ENCODE measurements at regions not wholly inside any gene's neighbourhood (a gene's known extent, or its start where the extent isn't known, plus 50 kb on each side); places are given as distances from the start of the nearest gene placed in this dataset.
"Not testable (repeated sequence)": the region's sequence is repeated elsewhere in the genome, so short reads cannot be mapped to it uniquely, and the experiment has no call there.

DNA sequence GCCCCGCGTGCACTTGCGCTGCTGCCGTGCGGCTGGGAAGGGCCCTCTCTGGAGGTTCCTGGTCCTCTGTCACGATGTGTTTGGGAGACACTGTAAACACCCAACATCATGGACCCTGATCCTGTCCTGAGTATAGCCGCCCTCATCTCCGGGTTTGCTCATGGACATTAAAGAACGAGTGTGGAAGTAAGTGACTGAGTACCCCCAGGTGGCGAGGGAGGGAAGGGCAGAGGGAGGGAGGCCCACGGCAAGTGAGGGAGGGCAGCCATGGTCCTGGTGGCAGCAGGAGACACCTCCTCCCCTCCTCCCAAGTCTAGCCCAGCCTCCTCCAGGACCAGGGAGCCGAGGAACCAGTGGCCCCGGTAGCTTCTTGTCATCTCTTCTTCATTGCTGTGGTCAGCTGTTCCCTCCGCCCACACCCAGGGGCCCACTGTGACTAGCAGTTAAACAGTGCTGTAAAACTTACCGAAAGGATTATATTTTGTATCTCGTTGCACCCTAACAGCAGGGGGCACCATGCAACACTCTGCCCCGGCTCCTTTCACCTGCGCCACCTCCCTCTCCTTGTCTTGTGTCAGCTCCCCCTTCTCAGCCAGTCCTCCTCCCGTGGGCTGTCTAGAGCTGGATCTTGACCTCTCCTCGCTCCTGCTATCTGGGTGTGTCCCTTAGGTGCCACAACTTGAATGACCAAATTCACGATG is 566.5 kb upstream of the B3GAT1 start:
- no peak for DNase-seq (ENCODE audit: low read depth)

DNA sequence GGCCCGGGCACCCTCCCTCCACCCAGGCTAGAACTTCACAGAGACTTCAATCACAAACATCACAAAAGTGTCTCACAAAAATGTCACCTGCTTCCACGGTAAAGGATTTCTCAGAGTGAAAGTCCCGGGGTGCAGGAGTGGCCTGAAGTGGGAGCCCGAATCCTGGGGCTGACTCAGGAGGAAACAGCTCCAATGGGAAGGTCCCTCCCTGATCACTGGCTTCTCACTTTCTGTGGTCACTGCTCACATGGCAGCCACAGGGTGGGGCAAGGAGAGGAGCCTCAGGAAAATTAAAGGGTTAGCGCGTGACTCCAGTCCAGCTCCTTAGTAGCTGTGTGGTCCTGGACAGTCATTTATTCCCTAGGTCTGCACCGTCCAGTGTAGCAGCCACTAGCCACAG is 564.5 kb upstream of the B3GAT1 start:
- DNase-seq (ENCODE audit: low read depth): no peak

DNA sequence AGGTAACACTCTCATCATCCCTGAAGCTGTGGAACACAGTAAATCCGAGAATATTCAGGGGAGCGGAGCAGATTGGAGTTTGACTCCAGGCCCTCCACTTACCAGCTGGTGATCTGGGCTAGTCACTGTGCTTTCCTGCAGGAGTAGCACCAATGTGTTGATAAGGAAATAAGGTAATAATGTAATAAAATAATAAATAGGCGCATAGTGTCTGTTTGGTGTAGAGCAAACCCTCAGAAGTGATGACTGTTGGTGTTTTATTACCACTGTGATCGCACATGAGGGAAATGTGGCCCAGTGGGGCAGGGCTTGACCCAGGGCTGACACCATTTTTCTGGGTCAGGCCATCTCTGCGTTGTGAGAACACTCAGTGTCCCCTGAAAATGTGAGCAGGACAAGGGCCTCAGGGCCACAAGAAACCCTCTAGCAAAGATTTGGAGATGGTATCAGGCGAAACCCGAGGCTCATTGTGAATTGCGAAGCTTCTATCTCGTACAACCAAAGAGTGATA is 563.9 kb upstream of the B3GAT1 start:
- DNase-seq (ENCODE audit: low read depth): no peak

DNA sequence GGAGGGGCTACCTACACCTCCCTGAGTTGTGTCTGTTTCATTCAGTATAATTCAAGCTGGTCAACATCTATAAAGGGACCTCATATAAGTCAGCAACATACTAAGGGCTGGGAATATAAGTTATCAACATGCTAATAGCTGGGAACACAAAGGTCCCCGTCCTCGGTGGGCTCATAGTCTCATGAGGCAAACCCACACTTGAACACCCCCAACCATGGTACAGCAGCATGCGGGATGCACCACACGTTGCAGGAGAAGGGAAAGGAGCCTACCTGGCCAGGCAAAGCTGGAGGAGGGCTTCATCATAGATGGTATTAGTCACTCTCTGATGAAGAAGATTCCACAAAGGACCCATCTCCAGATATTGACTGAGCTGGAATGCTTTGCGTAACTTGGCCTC is 561.8 kb upstream of the B3GAT1 start:
- DNase-seq (ENCODE audit: low read depth): no peak

DNA sequence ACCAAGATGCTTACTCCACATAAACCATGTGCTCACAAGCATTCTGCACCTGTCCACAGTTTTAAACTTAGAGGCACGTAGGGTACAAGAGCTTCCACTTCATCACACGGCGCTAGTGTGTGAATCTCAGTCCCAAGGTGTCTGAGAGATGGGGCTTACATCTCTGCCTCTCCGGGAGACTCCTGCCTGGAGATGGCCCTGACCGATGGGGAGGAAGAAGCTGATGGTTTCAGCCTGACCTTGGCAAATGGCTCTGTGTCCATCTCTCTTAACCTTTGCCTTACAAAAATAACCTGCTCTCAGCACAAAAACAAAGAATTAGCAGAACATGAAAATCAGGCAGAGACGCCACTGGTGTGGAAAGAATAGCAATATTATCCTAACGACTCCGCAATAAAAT is 559.3 kb upstream of the B3GAT1 start:
- DNase-seq (ENCODE audit: low read depth): no peak

DNA sequence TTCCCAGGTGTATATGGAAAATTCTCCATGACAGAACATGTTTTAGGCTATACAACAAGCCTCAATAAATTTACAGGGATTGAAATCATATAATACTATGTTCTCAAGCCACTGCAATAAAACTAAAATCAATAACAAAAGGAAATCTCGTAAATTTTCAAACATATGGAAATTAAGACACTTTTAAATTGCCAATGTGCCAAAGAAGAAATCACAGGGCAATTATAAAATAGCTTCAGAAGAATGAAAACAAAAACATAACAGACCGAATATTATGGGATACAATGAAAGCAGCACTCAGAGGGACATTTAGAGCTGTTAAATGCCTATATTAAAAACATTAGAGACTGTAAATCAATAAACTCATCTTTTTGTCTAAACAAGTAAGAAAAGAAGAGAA is 555.7 kb upstream of the B3GAT1 start:
- no peak for DNase-seq (ENCODE audit: low read depth)

DNA sequence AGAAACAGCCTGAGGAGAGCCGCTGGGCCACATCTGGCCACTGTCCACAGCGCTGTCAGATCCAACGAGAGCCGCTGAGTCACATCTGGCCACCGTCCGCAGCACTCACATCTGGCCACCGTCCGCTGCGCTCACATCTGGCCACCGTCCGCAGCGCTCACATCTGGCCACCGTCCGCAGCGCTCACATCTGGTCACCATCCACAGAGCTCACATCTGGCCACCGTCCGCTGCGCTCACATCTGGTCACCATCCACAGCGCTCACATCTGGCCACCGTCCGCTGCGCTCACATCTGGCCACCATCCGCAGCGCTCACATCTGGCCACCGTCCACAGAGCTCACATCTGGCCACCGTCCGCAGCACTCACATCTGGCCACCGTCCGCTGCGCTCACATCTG is 549.3 kb upstream of the B3GAT1 start:
- not testable (repeated sequence) for DNase-seq (ENCODE audit: low read depth)

DNA sequence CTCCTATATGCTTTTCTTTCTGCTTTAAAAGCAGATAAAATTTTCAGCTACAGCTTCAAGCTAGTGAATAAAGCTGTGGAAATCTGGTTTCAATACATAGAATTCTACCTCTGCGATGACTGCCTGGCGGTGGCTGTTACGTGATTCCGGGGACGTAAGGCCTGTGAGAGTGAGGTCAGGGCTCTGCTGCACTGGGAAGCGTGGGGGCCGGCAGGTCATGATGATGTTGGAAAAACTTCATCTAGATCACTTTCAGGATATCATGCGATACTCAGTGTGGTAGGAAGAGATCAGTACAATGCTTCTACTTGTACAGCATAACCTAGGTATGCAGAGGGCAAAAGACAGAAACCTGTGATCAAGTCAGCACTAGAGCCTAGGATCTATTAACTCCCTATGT is 546.8 kb upstream of the B3GAT1 start:
- no peak for DNase-seq (ENCODE audit: low read depth)

DNA sequence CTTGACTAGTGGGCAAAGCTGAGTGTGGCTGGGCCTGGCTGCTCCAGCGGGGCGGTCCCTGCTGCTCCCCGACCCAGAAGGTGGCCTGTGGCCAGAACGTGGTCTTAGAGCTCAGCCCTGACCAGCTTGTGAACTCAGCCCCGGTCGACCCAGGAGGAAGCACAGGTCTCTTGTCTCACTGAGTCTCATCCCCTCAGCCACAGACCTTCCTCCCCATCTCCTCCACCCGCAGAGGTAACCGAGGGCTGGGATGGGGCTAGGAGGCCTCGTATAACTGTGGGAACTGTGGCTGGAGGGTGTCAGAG is 546.2 kb upstream of the B3GAT1 start:
- DNase-seq (ENCODE audit: low read depth): no peak

DNA sequence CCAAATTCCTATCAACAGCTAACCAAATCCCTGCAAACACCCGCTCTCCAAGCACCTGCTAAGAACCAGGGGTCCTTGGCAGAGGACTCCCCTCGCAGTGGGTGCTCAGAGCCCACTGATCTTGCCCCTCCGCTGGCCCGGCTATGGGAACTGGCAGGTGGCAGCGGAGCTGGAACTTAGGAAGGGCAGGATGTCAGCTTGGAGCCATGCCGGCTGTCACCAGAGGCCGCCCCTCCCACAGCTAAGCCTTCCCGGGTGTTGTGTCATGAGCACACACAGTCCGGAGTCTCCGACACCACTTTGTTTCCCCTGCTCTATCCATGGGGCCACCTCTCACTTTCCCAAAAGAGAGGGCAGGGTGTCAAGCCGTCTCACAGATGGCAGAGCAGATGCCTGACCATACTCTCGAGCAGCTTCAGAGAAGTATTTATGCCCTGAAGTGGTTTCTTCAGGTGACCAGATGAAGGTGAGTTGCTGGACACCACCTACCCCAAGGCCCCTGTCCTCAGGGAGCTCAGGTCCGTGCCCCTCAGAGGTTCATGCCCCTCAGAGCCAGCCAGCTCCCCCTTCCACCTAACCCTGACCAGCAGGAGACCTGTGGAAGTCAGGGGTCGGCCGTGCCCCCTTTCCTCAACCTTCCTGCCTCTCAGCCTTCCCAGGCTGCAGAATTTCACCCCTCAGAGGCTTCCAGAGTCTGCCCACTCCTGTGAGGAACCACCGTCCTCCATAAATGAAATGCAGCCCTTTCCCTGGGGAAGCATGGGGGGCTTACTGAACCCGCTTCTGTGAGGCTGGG is 545.7 kb upstream of the B3GAT1 start:
- no peak for DNase-seq (ENCODE audit: low read depth)

DNA sequence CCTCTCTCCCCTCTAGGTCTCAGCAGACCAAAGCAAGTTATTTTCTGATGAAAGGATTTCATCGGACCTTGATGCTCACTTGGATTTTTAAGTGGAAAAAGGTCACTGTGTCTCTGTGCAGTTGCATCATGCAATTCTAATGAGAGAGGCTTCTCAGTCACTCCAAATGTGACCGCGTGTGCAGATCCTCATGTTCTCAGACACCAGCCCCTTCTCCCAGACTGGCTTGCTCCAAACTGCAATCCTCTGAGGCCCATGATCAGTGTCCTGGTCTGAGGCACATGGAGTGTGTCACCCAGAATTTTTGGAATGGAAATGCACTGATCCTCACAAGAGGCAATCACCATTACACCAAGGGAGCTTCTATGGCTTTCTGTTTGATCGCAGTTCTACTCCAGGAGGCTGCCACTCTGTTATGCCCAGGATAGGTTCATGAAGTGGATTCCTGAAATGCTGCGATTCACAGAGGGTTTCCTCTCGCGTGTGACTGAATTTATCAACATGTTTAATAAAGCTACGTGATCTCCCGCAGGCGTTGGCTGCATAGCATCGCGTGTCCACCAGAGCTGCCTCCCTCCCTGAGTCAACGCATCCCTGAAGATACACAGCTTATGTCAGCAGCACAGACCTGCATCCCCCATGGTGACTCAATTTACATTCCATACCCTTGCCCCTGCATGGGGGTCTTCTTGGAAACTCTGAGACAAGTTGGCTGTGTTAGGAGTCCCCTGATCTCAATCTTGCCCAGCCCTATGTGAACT is 544.6 kb upstream of the B3GAT1 start:
- no peak for DNase-seq (ENCODE audit: low read depth)

DNA sequence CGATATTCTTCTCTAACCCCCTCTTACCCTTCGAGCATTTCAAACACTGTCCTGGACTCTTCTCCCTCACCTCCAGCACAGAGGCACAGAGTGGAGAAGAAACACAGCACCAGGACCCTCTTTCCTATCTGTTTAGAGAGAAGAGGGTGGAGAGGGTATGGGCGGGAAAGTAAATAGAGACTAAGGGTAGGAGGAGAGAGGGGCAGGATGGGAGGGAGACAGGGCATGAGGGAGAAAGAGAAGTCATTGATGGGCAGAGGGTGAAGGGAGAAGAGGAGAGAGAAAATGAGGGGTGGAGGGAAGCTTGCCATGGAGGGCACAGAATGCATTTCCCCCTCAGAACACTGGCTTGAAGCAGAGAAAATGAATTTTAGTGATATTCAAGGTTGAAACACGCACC is 543.9 kb upstream of the B3GAT1 start:
- DNase-seq (ENCODE audit: low read depth): not testable (repeated sequence)

DNA sequence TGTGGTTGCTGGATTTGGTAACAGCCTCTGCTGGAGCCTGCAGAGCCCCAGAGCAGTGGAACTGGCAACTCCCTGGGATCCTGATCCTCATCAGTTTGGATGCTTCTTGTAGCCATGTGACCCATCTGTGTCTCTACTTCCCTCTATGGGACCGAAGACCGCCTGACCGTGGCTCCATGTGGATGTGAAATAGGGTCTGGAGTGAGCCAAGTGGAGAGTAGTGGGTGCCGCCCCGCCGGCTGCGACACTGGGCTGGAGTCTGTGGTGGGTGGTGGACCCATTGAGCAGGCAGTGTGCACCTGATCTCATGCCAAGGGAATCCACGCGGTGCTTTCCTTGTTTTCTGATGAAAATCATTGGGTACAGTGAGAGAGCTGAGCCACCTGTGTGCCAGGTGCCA is 543.2 kb upstream of the B3GAT1 start:
- no peak for DNase-seq (ENCODE audit: low read depth)

DNA sequence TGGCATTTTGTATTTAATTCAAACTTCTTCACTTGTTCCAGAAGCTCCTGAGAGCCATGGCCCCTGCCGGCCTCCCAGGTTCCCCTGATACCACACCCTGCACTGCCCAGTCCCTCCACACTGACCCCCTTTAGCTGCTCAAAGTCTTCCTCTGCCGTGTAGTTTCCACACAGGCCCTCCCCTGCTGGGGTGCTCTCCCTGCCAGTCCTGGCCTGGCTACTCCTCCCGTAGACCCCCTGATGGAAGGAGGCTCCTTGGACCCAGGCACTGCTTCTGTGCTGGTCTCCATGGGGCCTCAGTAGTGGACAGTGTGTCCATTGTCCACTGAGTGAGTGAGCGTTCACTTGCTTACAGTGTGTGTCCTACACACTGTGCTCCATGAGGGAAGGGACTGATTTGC is 542.4 kb upstream of the B3GAT1 start:
- not testable (repeated sequence) for DNase-seq (ENCODE audit: low read depth)

DNA sequence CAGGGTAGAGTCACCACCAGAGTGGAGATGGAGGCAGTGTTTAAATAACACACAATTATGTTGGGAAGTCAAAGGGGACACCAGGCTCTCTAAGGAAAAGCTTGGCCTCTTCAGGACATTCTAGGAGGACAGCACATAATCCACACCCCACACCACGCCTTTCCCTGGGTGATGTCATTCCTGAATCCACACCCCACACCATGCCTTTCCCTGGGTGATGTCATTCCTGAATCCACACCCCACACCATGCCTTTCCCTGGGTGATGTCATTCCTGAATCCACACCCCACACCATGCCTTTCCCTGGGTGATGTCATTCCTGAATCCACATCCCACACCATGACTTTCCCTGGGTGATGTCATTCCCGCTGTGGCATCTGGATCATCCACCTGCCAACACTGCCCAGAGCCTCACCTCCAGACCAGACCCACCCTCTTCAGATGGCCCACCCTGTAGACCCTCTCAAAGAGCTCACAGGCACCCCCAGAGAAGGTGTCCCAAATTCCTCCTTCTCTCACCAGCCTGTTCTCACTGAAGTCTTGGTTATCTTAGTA is 541.5 kb upstream of the B3GAT1 start:
- not testable (repeated sequence) for DNase-seq (ENCODE audit: low read depth)

DNA sequence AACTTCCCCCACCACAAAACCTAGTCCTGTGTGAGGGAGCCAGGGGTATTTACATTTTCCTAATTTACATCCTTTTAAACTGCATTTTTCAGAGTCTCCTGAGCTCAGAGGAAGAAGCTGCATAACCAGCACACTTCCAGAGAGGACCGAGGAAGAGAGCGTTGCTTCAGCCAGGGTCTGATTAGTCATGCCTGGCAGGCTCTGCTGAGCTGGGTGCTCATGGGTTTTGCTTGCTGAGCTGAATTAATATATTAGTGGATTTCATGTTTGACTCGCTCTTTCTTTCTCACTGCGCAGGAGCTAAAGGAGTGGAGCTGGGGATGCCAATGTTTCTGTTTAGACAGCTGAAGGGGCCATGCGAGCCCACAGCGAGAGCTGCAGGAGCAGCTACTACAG is 539.3 kb upstream of the B3GAT1 start:
- peak; percentile 57 for DNase-seq (ENCODE audit: low read depth)

DNA sequence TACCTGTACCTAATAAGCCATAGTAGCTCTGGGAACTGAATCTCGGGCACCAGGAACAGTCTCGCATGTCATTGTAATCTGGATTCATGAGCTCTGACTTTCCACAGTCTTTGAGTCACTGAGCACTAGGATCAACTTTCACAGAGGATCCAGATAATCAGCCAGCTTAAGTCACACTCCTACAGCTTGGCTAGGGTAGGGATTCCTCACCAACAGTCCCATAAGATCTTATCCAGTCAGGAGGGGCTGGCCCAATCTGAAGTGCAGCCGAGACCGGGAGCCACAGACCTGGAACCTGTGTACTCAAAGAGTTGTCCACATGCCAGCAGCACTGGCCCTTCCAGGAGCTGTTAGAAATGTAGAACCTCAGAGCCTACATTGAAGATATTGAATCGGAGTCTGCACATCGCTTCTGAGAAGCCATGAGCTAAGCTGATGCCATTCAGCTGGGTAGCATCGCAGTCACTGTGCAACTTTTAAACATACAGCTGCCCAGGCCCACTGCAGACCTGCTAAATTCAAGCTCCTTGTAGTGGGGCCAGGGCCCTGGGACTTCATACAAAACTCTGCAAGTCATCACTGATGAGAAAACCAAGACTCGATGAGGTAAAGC is 538.8 kb upstream of the B3GAT1 start:
- no peak for DNase-seq (ENCODE audit: low read depth)

DNA sequence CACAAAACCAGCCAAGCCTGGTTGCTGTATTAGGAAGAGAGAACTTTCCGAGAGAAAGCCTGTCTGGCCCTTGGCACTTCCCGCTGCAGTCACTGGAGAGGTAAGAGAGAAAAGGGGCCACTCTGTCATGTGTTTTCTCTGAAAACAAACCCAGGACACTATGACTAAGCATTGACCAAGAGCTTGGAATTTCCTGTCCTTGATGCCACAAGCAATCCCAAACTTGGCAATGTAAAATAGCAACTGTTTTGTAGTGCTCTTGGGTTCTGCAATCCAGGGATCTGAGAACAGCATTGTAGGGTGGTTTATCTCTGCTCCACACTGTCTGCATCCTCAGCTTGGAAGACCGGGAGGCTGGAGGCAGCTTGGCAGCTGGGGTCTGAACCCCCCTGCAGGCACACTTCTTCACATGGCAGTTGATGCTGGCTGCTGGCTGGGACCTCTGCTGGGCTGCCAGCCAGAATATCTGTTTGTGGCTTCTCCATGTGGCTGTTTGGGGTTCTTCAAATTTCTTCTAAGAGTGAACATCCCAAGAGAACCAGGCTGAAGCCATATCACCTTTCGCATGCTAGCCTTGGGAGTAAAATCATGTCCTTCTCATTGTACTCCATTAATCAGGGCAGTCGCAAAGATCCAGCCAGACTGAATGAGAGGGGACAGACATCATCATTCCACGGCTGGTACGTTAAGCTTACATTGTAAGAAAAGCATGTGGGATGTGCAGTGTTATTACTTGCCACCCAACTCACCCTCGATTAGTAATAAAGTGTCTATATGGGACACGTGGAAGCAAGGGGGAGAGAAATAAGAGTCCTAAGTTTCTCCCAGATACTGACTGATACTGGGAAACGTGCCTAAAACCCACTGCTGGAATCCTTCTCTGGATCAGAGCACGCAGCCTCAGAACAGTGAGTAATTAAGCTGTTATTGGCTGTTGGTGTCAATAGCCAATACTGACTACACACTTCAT is 537.4 kb upstream of the B3GAT1 start:
- DNase-seq (ENCODE audit: low read depth): no peak

DNA sequence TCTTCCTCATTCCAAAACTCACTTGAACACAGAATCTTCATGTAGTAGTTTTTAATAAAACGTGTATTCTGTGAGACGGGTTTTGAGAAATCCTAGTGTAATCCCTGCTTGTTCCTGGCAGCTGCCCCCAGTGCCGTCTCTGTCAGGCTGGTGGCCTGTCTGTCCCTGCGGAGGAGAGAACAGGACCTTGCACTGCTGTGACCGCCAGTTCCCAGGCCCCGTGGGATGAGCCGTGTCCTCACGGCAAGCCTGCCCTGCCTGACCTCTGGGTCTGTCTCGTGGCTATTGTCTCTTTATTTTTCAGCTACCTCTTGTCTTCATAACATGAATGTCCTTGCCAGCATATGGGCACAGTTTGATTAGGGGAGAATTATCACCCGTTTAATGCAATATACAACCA is 535.5 kb upstream of the B3GAT1 start:
- DNase-seq (ENCODE audit: low read depth): no peak

DNA sequence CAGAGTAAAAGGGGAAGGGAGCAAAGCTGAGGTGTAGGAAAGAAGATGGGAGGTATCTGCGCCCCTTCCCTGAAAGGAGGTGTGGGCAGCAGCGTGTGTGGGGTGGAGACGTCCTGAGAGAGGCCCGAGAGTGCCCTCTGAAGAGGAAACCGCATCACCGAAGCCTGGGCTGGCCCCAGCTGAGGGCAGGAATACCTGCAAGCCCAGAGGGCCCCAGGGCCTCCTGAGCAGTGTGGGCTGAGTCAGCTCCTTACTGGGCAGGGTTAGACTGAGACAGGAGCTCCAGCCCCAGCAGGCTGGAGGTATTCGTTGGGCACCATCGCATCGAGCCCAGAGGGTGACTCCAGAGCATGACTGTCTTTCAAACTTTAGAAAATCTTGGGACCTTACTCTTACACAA is 534.0 kb upstream of the B3GAT1 start:
- no peak for DNase-seq (ENCODE audit: low read depth)

DNA sequence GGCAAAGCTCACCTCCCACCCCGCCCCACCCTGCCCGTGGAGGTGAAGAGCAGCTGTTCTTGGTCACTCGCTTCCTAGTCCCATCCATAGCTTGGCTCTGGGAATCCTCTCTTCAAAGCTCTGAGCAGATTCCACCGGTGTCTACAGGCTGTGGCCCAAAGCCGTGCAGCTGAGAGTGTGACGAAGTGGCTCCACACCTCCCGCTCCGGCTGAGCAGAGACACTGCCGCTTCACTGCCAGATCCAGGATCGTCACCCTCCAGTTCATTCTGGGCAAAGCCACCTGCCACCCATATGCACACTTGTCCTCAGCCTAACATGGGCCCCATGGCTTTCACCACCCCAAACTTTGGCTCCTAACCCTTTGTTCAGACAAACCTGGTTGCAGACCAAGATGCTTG is 532.9 kb upstream of the B3GAT1 start:
- no peak for DNase-seq (ENCODE audit: low read depth)

All from forelimb muscle (tissue), 1 donor.